SJSA1 (cell line): ENCODE measurements at regions not wholly inside any gene's neighbourhood (a gene's known extent, or its start where the extent isn't known, plus 50 kb on each side); places are given as distances from the start of the nearest gene placed in this dataset.
"Not testable (repeated sequence)": the region's sequence is repeated elsewhere in the genome, so short reads cannot be mapped to it uniquely, and the experiment has no call there.

ENCODE experiments used
- DNase-seq, 2 experiments: peaks; one replicate each; pipeline ENCODE4 v3.0.0-alpha.2; 2015 to 2020; ENCODE audit warnings: low spot score in 2 of 2, low read depth in 1 of 2
- H3K27ac ChIP-seq: fragments of 250-450 bp; sonication (Bioruptor Pico); 2 replicates; pipeline ENCODE4 v1.5.1; 2020; ENCODE audit warnings: mild to moderate bottlenecking, moderate library complexity
- H3K27me3 ChIP-seq: fragments of 250-450 bp; sonication (Bioruptor Pico); replicated peaks from 2 replicates; pipeline ENCODE4 v1.5.1; 2020; ENCODE audit warnings: mild to moderate bottlenecking, moderate library complexity
- H3K36me3 ChIP-seq: fragments of 250-450 bp; sonication (Bioruptor Pico); 2 replicates; pipeline ENCODE4 v1.5.1; 2020; ENCODE audit warnings: mild to moderate bottlenecking
- H3K4me1 ChIP-seq: fragments of 250-450 bp; sonication (Bioruptor Pico); replicated peaks from 2 replicates; pipeline ENCODE4 v1.6.1; 2021; ENCODE audit warnings: mild to moderate bottlenecking
- H3K4me3 ChIP-seq: fragments of 250-450 bp; sonication (Bioruptor Pico); 2 replicates; pipeline ENCODE4 v1.5.1; 2020; ENCODE audit warnings: mild to moderate bottlenecking
- H3K9me3 ChIP-seq: fragments of 250-450 bp; sonication (Bioruptor Pico); replicated peaks from 2 replicates; pipeline ENCODE4 v1.5.1; 2020; ENCODE audit warnings: mild to moderate bottlenecking

DNA sequence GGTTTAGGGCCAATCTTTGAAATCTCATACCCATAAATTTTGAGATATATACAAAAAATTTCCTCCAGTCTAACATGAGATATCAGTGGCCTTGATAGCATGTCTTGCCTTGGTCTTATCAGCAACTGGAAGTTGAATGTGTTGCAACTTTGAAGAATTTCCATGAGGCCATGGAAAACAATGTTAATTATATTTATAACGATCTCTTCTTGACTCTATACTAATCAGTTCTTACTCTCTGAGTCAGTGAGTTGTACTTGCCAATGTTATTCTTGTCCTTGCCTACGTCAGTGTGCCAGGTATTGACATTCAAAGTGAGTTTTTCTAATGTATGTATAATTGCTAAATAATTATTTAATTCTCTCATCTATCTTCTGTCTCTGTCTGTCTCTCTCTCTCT, 535.1 kb downstream of the KCNA4 start:
- Histone ChIP-seq H3K4me1 (no peaks in the 10 kb centered on the region), H3K4me3 (no peak overlapping the region), H3K27ac (no peak overlapping the region), H3K36me3 (no peaks in the 10 kb centered on the region), H3K9me3 (no peaks in the 10 kb centered on the region), H3K27me3 (0 out of 2 replicates have a peak, but pooled peaks cover 3% of the 10 kb centered on the region)
- DNase-seq: no peak

DNA sequence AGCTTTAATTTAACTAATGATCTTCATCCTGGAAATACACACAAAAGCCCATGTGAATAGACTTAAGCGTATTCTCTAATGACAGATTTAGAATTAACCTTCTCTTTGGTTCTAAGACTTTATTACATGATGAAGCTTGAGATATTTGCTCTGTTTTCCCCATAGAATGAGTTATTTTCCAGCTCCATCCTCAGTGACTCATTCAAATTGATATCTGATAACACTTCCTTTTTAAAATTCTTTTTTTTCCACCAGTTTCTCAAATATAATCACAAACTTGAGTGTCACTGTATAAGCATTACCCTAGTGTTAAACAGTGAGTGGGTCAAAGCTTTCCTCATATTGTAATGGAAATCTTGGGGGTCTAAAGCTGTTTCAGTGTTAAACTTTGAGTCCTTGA, 535.8 kb downstream of the KCNA4 start:
- H3K4me1 ChIP-seq: no peaks in the 10 kb centered on the region
- no peak overlapping the region for H3K4me3 ChIP-seq
- no peak for DNase-seq
- H3K36me3 ChIP-seq: no peaks in the 10 kb centered on the region
- 0 out of 2 replicates have a peak, but pooled peaks cover 3% of the 10 kb centered on the region for H3K27me3 ChIP-seq
- no peak overlapping the region for H3K27ac ChIP-seq
- H3K9me3 ChIP-seq: no peaks in the 10 kb centered on the region

DNA sequence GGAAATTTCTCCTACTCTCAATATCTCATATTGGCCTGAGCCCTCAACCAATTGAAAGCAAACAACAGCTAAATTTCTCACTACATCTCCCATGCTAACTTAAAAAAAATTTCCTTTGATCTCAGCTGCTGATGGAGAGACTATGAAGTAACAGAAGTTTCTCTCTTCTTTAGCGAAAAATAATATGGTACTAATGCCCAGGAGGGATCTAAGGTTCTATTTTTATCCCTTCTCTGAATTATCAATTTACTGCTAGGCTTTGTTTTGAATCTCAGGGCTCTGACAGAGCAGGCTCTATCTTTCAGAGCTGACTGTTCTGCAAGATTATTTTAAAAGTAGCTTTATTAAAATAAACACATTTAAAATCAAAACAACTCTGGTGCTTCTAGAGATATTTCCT, 558.6 kb downstream of the KCNA4 start:
- Histone ChIP-seq H3K27me3 (peaks cover 4% of the 10 kb centered on the region), H3K4me1 (no peaks in the 10 kb centered on the region), H3K36me3 (no peaks in the 10 kb centered on the region), H3K27ac (no peak overlapping the region), H3K9me3 (no peaks in the 10 kb centered on the region), H3K4me3 (no peak overlapping the region)
- no peak for DNase-seq

DNA sequence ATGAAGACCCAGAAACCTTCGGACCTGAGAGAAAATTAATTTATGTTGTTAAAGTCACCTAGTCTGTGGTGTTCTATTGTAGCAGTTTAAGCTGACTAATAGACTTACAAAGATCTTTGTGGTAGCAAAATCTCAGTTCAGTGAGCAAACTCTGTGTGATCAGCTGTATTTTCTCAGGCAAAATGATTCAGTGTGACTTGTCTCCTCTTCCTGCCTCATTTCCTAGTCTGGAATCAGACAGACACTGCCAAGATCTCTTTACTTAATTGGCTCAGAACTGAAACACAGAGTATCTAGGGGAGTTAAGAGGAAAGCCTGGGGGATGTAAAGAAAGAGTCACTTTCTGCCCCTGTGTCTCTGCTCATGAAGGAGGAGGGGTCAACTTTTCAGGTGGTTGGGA, 564.7 kb downstream of the KCNA4 start:
- DNase-seq: no peak
- Histone ChIP-seq H3K27me3 (no peaks in the 10 kb centered on the region), H3K9me3 (no peaks in the 10 kb centered on the region), H3K4me3 (no peak overlapping the region), H3K27ac (no peak overlapping the region), H3K4me1 (no peaks in the 10 kb centered on the region), H3K36me3 (no peaks in the 10 kb centered on the region)

DNA sequence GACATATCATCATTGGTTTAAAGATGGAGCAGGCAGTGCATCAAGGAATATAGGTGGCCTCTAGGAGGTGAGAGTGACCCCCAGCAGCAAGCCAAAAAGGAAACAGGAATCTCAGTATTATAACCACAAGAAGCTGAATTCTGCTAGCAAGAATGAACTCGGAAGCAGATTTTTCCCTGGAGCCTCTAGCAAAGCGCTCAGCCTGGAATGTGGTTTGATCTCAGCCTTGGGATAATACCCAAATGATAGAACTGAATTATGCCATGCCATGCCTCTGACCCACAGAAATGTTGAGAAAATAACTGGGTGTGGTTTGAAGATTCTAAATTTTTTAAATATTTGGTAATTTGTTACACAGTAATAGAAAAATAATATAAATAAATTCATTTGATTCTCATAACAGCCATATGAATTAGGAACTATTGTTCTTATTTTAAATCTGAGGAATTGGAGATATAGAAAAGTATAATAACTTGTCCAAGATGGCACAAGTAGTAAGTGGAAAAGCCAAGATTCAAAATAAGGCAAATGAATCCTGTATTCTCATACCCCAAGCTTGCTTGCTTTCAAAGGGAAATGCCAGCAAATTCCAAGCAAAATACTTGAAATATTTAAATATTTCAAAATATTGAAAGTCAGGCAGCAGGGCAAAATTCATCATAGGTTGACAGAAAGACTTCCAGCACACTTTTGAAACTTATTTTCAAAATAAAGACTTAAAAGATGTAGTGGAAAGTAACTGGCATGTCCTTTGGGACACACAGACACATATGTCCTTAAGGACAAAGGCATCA, 567.4 kb downstream of the KCNA4 start:
- H3K9me3 ChIP-seq: no peaks in the 10 kb centered on the region
- H3K36me3 ChIP-seq: no peaks in the 10 kb centered on the region
- H3K4me1 ChIP-seq: no peaks in the 10 kb centered on the region
- no peak overlapping the region for H3K27ac ChIP-seq
- no peak for DNase-seq
- no peak overlapping the region for H3K4me3 ChIP-seq
- no peaks in the 10 kb centered on the region for H3K27me3 ChIP-seq

DNA sequence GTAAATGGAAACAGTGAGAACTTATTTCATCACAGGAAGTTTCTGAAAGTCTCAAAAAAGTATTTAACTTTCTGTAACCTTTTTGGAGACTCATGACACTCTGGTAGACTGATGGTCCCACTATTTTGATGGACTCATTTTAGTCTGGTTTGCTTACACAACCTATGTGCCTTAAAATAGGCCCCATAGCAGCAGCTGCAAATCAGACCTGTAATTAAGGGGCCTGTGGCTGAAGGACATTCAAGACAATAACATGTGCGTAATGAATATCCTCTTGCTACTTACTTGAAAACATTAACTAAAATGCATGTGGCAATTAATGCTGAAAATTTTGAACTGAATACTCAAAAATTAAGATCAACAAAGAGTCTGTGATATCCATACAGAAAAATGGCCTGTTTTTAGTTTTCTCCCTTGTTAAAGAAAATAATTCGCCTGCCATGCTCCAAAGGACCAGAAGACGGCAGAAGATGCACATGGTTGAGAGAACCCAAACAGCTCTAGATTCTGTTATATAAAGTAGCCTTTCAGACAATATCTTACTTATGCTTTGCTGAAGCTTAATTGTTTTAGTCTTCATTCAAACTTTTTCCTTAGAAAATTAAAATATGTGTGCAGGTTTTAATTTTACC, 568.5 kb downstream of the KCNA4 start:
- Histone ChIP-seq H3K9me3 (no peaks in the 10 kb centered on the region), H3K27me3 (no peaks in the 10 kb centered on the region), H3K4me1 (no peaks in the 10 kb centered on the region), H3K36me3 (no peaks in the 10 kb centered on the region), H3K4me3 (no peak overlapping the region), H3K27ac (no peak overlapping the region)
- no peak for DNase-seq

DNA sequence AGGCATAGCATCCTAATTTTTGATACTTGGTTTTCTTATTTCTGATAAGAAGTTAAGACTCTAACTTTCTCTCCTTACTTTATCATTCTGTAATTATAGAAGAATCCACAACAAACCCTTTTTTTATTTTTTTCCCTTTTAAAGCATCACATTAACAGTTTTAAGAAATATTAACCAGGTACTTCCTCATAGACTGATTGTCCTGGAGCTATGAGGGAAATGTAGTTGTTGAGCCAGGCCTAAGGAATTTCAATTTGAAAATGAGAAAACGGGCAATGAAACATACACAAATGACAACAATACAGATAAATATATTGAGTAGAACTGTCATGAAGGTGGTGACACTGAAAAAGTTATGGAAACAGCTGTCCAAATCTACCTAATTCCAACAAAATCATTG, 569.0 kb downstream of the KCNA4 start:
- H3K9me3 ChIP-seq: no peaks in the 10 kb centered on the region
- no peak for DNase-seq
- H3K27ac ChIP-seq: no peak overlapping the region
- no peak overlapping the region for H3K4me3 ChIP-seq
- H3K27me3 ChIP-seq: no peaks in the 10 kb centered on the region
- H3K4me1 ChIP-seq: no peaks in the 10 kb centered on the region
- H3K36me3 ChIP-seq: no peaks in the 10 kb centered on the region

DNA sequence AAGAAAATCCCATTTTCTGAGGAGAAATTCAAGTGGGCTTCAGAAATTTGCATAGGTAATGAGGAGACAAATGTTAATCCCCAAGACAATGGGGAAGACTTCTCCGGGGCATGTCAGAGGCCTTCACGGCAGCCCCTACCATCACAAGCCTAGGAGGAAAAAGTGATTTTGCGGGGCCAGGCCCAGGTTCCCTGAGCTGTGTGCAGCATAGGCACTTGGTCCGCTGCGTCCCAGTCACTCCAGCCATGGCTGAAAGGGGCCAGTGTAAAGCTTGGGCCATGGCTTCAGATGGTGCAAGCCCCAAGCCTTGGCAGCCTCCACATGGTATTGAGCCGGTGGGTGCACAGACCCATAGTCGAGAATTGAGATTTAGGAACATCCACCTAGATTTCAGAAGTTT, 570.7 kb downstream of the KCNA4 start:
- Histone ChIP-seq H3K4me3 (no peak overlapping the region), H3K4me1 (no peaks in the 10 kb centered on the region), H3K27me3 (no peaks in the 10 kb centered on the region), H3K9me3 (no peaks in the 10 kb centered on the region), H3K27ac (no peak overlapping the region), H3K36me3 (no peaks in the 10 kb centered on the region)
- no peak for DNase-seq

DNA sequence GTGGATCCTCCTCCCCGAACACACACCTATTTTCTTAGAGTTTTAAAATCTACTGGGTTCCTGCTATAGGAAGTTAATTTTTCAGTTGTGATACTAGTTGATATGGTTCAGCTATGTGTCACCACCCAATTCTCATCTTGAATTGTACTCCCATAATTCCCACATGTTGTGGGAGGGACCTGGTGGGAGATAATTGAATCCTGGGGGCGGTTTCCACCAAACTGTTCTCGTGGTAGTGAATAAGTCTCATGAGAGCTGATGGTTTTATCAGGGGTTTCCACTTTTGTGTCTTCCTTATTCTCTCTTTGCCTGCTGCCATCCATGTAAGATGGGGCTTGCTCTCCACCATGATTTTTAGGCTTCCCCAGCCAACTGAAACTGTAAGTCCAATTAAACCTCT, 571.6 kb downstream of the KCNA4 start:
- DNase-seq, H3K27ac ChIP-seq, H3K9me3 ChIP-seq, H3K4me3 ChIP-seq, H3K4me1 ChIP-seq, H3K27me3 ChIP-seq, H3K36me3 ChIP-seq: not testable (repeated sequence)

DNA sequence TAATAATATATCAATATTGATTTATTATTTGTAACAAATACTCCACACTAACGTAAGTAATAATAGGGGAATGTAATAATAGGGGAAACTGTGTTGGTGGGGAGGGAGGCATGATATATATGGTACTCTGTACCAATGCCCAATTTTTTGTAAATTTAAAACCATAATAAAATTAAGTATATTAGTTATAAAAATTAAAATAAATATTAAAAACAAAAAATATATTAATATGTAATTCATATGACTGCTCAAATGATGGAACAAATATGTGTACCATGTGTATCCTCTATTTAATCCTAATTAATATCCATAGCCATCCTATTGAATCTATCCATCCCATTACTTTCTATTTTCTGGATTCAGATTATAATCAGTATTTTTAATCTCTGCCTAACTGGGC, 578.0 kb downstream of the KCNA4 start:
- H3K27ac ChIP-seq: no peak overlapping the region
- no peaks in the 10 kb centered on the region; the same call in 1 of the 2 replicates for H3K27me3 ChIP-seq
- DNase-seq: no peak
- H3K4me1 ChIP-seq: no peaks in the 10 kb centered on the region
- no peaks in the 10 kb centered on the region for H3K36me3 ChIP-seq
- no peaks in the 10 kb centered on the region for H3K9me3 ChIP-seq
- H3K4me3 ChIP-seq: no peak overlapping the region

DNA sequence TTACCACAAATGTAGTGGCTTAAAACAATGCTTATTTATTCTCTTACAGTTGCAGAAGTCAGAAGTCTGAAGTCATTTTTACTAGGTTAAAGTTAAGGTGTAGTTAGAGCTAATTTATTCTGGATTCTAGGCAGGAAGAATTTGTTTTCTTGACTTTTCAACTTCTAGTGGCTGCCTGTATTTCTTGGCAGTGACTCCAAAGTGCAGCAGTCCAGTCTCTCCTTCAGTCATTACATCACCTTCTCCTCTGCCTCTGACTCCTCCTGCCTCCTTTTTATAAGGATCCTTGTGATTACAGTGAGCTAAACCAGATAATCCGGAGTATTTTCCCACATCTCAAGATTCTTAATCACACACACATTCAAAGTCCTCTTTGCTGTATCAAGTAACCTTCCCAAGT, 581.4 kb downstream of the KCNA4 start:
- Histone ChIP-seq H3K9me3 (no peaks in the 10 kb centered on the region), H3K27me3 (peaks cover 2% of the 10 kb centered on the region; the same call in 1 of the 2 replicates), H3K36me3 (no peaks in the 10 kb centered on the region), H3K27ac (no peak overlapping the region), H3K4me3 (no peak overlapping the region), H3K4me1 (no peaks in the 10 kb centered on the region)
- no peak for DNase-seq

DNA sequence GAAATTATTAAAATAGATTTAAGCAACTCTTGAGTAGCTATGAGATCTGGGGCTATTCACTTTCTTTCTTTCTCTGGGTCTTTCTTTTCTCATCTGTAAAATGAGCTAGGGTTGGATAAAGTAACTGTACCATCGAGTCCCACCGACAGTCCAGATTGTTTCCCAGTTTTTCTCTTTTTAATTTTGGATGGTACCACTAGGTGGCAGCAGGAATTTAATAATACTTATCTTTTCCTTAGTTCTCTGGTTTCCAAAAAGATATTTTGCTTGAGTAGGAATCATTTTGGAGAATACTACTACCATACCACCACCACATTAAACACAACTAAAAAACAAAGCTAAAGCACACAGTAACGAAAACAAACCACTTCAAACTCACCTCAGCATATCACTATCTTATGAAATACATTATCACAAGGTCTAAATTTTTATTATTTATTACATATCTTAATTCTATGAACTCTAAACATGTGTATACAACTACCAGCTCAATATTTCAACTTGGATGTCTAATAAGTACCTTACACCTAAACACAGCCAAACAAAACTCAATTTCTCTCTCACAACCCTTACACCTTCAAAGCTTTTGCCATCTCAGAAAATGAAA, 584.0 kb downstream of the KCNA4 start:
- Histone ChIP-seq H3K4me3 (no peak overlapping the region), H3K4me1 (no peaks in the 10 kb centered on the region), H3K27ac (no peak overlapping the region), H3K36me3 (no peaks in the 10 kb centered on the region), H3K9me3 (no peaks in the 10 kb centered on the region), H3K27me3 (peaks cover 2% of the 10 kb centered on the region; the same call in 1 of the 2 replicates)
- peak in 1 of 2 experiments; percentile 18 for DNase-seq

DNA sequence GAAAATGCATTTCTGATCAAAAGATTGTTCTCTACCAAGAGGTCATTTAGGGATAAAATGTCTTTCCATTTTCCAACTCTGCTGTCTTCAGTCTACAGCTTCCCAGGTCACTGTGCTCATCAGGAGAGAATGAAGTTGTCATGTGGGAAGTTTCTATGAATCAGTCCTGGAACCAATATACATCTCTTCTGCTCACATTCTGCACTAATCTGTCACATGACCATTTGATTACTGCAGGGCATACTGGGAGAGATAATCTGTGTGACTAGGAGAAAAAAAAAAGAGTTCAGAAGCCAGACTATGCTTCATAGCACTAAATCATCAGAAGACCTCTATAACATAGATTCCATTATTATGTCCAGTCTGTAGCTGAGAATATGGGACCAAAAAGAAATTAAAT, 611.5 kb downstream of the KCNA4 start:
- Histone ChIP-seq H3K27me3 (no peaks in the 10 kb centered on the region), H3K4me1 (no peaks in the 10 kb centered on the region), H3K9me3 (no peaks in the 10 kb centered on the region), H3K36me3 (no peaks in the 10 kb centered on the region), H3K27ac (no peak overlapping the region), H3K4me3 (no peak overlapping the region)
- no peak for DNase-seq

DNA sequence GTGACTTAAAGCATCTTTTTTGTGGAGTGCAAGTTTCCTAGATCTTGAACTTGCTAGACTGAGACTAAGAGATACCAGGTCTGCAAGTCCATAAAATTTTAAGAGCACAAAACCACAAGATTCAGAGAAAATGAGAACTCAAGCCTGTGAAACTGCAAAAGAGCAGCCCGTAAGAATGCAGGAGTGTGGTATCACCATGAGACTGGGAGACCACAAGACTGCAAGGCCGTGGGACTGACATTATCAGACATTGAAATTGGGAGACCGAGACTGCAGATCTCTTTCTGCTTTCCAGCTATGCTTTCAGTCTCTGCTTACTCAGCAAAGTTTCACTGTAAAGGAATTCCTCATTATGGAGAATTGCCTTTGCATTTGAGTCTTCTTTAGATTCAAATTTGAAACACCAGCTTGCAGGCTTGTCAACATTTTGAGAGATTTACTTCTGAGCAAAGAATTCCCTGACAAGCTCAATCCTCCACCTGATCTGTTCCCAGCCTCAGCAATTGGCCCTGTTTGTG, 621.2 kb downstream of the KCNA4 start:
- Histone ChIP-seq H3K4me3 (no peak overlapping the region), H3K4me1 (no peaks in the 10 kb centered on the region), H3K36me3 (no peaks in the 10 kb centered on the region), H3K27me3 (no peaks in the 10 kb centered on the region), H3K9me3 (no peaks in the 10 kb centered on the region), H3K27ac (no peak overlapping the region)
- DNase-seq: no peak
